HFFc6 (cell line): ENCODE measurements at regions not wholly inside any gene's neighbourhood (a gene's known extent, or its start where the extent isn't known, plus 50 kb on each side); places are given as distances from the start of the nearest gene placed in this dataset.

Experiments used
- DNase-seq: peaks from one replicate; pipeline ENCODE4 v3.0.0-alpha.2; 2018
- H3K27ac Mint-ChIP-seq: 2 replicates; pipeline ENCODE4 v1.8.0; 2020; ENCODE audit warnings: mild to moderate bottlenecking, mixed read lengths
- H3K27me3 Mint-ChIP-seq: 2 replicates; pipeline ENCODE4 v1.8.0; 2021; ENCODE audit warnings: mild to moderate bottlenecking, moderate library complexity, mixed read lengths; ENCODE audit not compliant: insufficient read depth
- H3K36me3 Mint-ChIP-seq: 2 replicates; pipeline ENCODE4 v1.8.0; 2021; ENCODE audit warnings: low read depth, mixed read lengths
- H3K4me1 Mint-ChIP-seq: 2 replicates; pipeline ENCODE4 v1.8.0; 2020; ENCODE audit warnings: low read depth, mixed read lengths
- H3K4me3 Mint-ChIP-seq: 2 replicates; pipeline ENCODE4 v1.8.0; 2020; ENCODE audit warnings: mild to moderate bottlenecking, moderate library complexity, mixed read lengths
- H3K9me3 Mint-ChIP-seq: 2 replicates; pipeline ENCODE4 v1.8.0; 2020; ENCODE audit warnings: mild to moderate bottlenecking, mixed read lengths
- CTCF ChIP-seq: fragments of 200-600 bp; sonication (generic); IDR thresholded peaks from 2 replicates; pipeline ENCODE4 v1.5.0; 2021; ENCODE audit warnings: antibody characterized with exemption, mild to moderate bottlenecking

- Mint-ChIP-seq H3K36me3 (no peaks in the 10 kb centered on the region), H3K4me3 (no peak overlapping the region), H3K9me3 (no peaks in the 10 kb centered on the region), H3K27ac (peak overlapping the region; percentile 84), H3K27me3 (no peaks in the 10 kb centered on the region; the same call in 1 of the 2 replicates), H3K4me1 (peaks cover 52% of the 10 kb centered on the region)
- TF ChIP-seq CTCF: no peak
- no peak for DNase-seq
These were observed 98.8 kb upstream of the EGFL6 start for GRCh38 chrX:13470685-13470977.

GRCh38 chrX:13469963-13470684, 99.3 kb upstream of the EGFL6 start:
- peaks cover 52% of the 10 kb centered on the region for H3K4me1 Mint-ChIP-seq
- H3K9me3 Mint-ChIP-seq: no peaks in the 10 kb centered on the region
- no peaks in the 10 kb centered on the region; the same call in 1 of the 2 replicates for H3K27me3 Mint-ChIP-seq
- H3K27ac Mint-ChIP-seq: peak overlapping the region; percentile 84
- TF ChIP-seq CTCF: no peak
- peak overlapping the region; percentile 37; the same call in 1 of the 2 replicates for H3K4me3 Mint-ChIP-seq
- DNase-seq: peak; percentile 62
- H3K36me3 Mint-ChIP-seq: no peaks in the 10 kb centered on the region

GRCh38 chrX:13468096-13468495, 101.3 kb upstream of the EGFL6 start:
- H3K9me3 Mint-ChIP-seq: peaks cover under 1% of the 10 kb centered on the region; the same call in 1 of the 2 replicates
- no peaks in the 10 kb centered on the region; the same call in 1 of the 2 replicates for H3K36me3 Mint-ChIP-seq
- no peak overlapping the region for H3K27ac Mint-ChIP-seq
- no peak for TF ChIP-seq CTCF
- H3K4me3 Mint-ChIP-seq: no peak overlapping the region
- DNase-seq: no peak
- H3K27me3 Mint-ChIP-seq: peaks cover 2% of the 10 kb centered on the region; the same call in 1 of the 2 replicates
- peaks cover 48% of the 10 kb centered on the region for H3K4me1 Mint-ChIP-seq

GRCh38 chrX:13467243-13467642, 102.2 kb upstream of the EGFL6 start:
- no peak overlapping the region for H3K4me3 Mint-ChIP-seq
- H3K27ac Mint-ChIP-seq: no peak overlapping the region
- H3K27me3 Mint-ChIP-seq: peaks cover 2% of the 10 kb centered on the region; the same call in 1 of the 2 replicates
- TF ChIP-seq CTCF: no peak
- no peak for DNase-seq
- peaks cover 5% of the 10 kb centered on the region; the same call in 1 of the 2 replicates for H3K9me3 Mint-ChIP-seq
- peaks cover 39% of the 10 kb centered on the region for H3K4me1 Mint-ChIP-seq
- H3K36me3 Mint-ChIP-seq: peaks cover 4% of the 10 kb centered on the region; the same call in 1 of the 2 replicates

- H3K4me1 Mint-ChIP-seq: peaks cover 17% of the 10 kb centered on the region
- peaks cover 5% of the 10 kb centered on the region; the same call in 1 of the 2 replicates for H3K9me3 Mint-ChIP-seq
- no peak overlapping the region for H3K27ac Mint-ChIP-seq
- peaks cover 4% of the 10 kb centered on the region; the same call in 1 of the 2 replicates for H3K36me3 Mint-ChIP-seq
- DNase-seq: no peak
- no peak for TF ChIP-seq CTCF
- H3K4me3 Mint-ChIP-seq: no peak overlapping the region
- peaks cover 2% of the 10 kb centered on the region; the same call in 1 of the 2 replicates for H3K27me3 Mint-ChIP-seq
These were observed 104.7 kb upstream of the EGFL6 start for GRCh38 chrX:13464599-13465275.
